K562 (cell line): ENCODE measurements at regions not wholly inside any gene's neighbourhood (a gene's known extent, or its start where the extent isn't known, plus 50 kb on each side); places are given as distances from the start of the nearest gene placed in this dataset.

Source experiments
- ATAC-seq: fragments of 200-7000 bp; cut with Tn5 transposase; 3 replicates; pipeline ENCODE4 v1.9.1; 2020; ENCODE audit warnings: moderate library complexity
- BruUV-seq: library from RNA; stranded (reverse); fragments of 400-500 nt; replicated peaks from 2 replicates; lab custom pipeline; 2021; lab: Mats Ljungman, UMichigan
- CTCF ChIA-PET: fragments of 300-600 bp; formaldehyde crosslinking; extraction: SDS; loops from one replicate; lab custom pipeline; 2021; ENCODE audit warnings: low intra/inter-chr PET ratio; lab: Yijun Ruan, JAX
- POLR2A ChIA-PET: fragments of 300-600, 350-650 bp; sonication (Branson Sonifier 250); formaldehyde crosslinking; extraction: SDS; loops from one replicate; lab custom pipeline; 2021; ENCODE audit warnings: antibody characterized with exemption, inconsistent platforms; lab: Yijun Ruan, JAX
- DNase-seq, 4 experiments: peaks; one replicate each; pipeline versions ENCODE4 v3.0.0 to v3.0.0-alpha.2; 2011 to 2018; ENCODE audit warnings: low spot score in 3 of 4, mixed read lengths in 3 of 4; ENCODE audit errors: extremely low read depth in 1 of 4
- FAIRE-seq: peaks from 2 replicates; lab custom pipeline; 2011; peaks lifted over from hg19 to GRCh38; lab: Jason Lieb, UNC
- H2AFZ ChIP-seq: 2 replicates; pipeline ENCODE4 v1.6.0; 2011; ENCODE audit warnings: low read depth, low read length, control low read depth, inconsistent platforms
- H3K27ac ChIP-seq: fragments of 200-600 bp; 3 replicates; pipeline ENCODE4 v1.8.0; 2011; ENCODE audit warnings: low read depth, mild to moderate bottlenecking, control low read depth, inconsistent platforms, low read length, moderate library complexity, mixed read lengths; ENCODE audit errors: extremely low read depth
- H3K27me3 ChIP-seq, 2 experiments: fragments of 300-600 bp in 1 of 2; 2 replicates in 1 of 2; 3 replicates in 1 of 2; pipeline versions ENCODE4 v1.6.0 to v1.8.0; 2011; ENCODE audit warnings: inconsistent platforms in 2 of 2, low read length in 2 of 2, mild to moderate bottlenecking in 1 of 2, mixed read lengths in 1 of 2, moderate library complexity in 1 of 2; ENCODE audit not compliant: control insufficient read depth in 2 of 2, insufficient read depth in 2 of 2
- H3K36me3 ChIP-seq: fragments of 300-600 bp; 3 replicates; pipeline ENCODE4 v1.8.0; 2011; ENCODE audit warnings: mild to moderate bottlenecking, low read length, inconsistent platforms; ENCODE audit not compliant: control insufficient read depth, insufficient read depth
- H3K4me1 ChIP-seq, 2 experiments: fragments of 200-600 bp in 1 of 2; replicated peaks in 1 of 2; 2 replicates in 1 of 2; 3 replicates in 1 of 2; pipeline versions ENCODE4 v1.5.1 to v1.8.0; 2011; ENCODE audit warnings: inconsistent platforms in 2 of 2, low read length in 2 of 2, mild to moderate bottlenecking in 1 of 2, mixed read lengths in 1 of 2, moderate library complexity in 1 of 2; ENCODE audit not compliant: control insufficient read depth in 2 of 2, insufficient read depth in 2 of 2
- H3K4me2 ChIP-seq: 2 replicates; pipeline ENCODE4 v1.6.1; 2011; ENCODE audit warnings: low read length, control low read depth, inconsistent platforms, mixed read lengths; ENCODE audit not compliant: insufficient read depth
- H3K4me3 ChIP-seq: fragments of 200-600 bp; sonication (generic), shearing (Covaris generic); 2 replicates; pipeline ENCODE4 v1.5.1; 2016; ENCODE audit warnings: control low read depth, inconsistent platforms
- H3K79me2 ChIP-seq: fragments of 200-600 bp; 3 replicates; pipeline ENCODE4 v1.8.0; 2011; ENCODE audit warnings: low read length, inconsistent platforms; ENCODE audit not compliant: control insufficient read depth, insufficient read depth
- H3K9ac ChIP-seq, 2 experiments: 2 replicates each; pipeline versions ENCODE4 v1.6.0 to v1.6.1; 2011; ENCODE audit warnings: low read depth in 2 of 2, low read length in 2 of 2, control low read depth in 1 of 2, inconsistent platforms in 1 of 2, mild to moderate bottlenecking in 1 of 2, mixed read lengths in 1 of 2; ENCODE audit not compliant: insufficient read depth in 1 of 2
- H3K9me1 ChIP-seq: one replicate; pipeline ENCODE4 v1.6.0; 2011; ENCODE audit warnings: inconsistent platforms, mild to moderate bottlenecking, low read length, moderate library complexity; ENCODE audit not compliant: control insufficient read depth, insufficient read depth
- H3K9me3 ChIP-seq: replicated peaks from 2 replicates; pipeline ENCODE4 v1.5.1; 2011; ENCODE audit warnings: low read depth, low read length, inconsistent platforms; ENCODE audit not compliant: control insufficient read depth, insufficient read depth
- H4K20me1 ChIP-seq: replicated peaks from 2 replicates; pipeline ENCODE4 v1.6.1; 2011; ENCODE audit warnings: low read length, inconsistent platforms, mixed read lengths; ENCODE audit not compliant: control insufficient read depth, insufficient read depth
- AFF4 ChIP-seq: sonication (generic); formaldehyde crosslinking; IDR thresholded peaks from 2 replicates; pipeline ENCODE4 v1.8.0; 2023; ENCODE audit warnings: mild to moderate bottlenecking, missing genetic modification reagents
- ARID3A ChIP-seq: IDR thresholded peaks from 2 replicates; pipeline ENCODE4 v1.6.1; 2012; ENCODE audit warnings: low read depth, low read length, improper control_type of control experiment, borderline replicate concordance
- KDM4B ChIP-seq, 2 experiments: fragments of 450-650 bp in 1 of 2; sonication (generic) in 1 of 2; IDR thresholded peaks; 2 replicates each; pipeline ENCODE4 v1.6.1; 2016 to 2017; ENCODE audit warnings: borderline replicate concordance in 2 of 2, antibody characterized with exemption in 1 of 2, low read depth in 1 of 2, mild to moderate bottlenecking in 1 of 2
- NR3C1 ChIP-seq: sonication (generic); formaldehyde crosslinking; IDR thresholded peaks from 2 replicates; pipeline ENCODE4 v1.8.1; 2022; ENCODE audit warnings: missing genetic modification reagents
- PHF21A ChIP-seq: fragments of 450-650 bp; IDR thresholded peaks from 2 replicates; pipeline ENCODE4 v1.6.1; 2017; ENCODE audit warnings: low read depth, borderline replicate concordance
- ZBTB43 ChIP-seq: sonication (generic); formaldehyde crosslinking; IDR thresholded peaks from 2 replicates; pipeline ENCODE4 v1.8.0; 2023; ENCODE audit warnings: mild to moderate bottlenecking, missing genetic modification reagents
- ZNF407 ChIP-seq: fragments of 450-650 bp; IDR thresholded peaks from 2 replicates; pipeline ENCODE4 v1.6.1; 2016; ENCODE audit warnings: low read depth
- WGBS: fragments of 100-300 bp; shearing (Covaris generic); methylation state at CpG from one replicate; pipeline ENCODE4 v1.1.6; 2016; ENCODE audit warnings: low coverage, mixed read lengths; ENCODE audit not compliant: insufficient coverage; ENCODE audit errors: missing lambda C conversion rate; 5-methylcytosine and 5-hydroxymethylcytosine counted together
- in situ Hi-C: fragments of 300-500 bp; cut with MboI; formaldehyde crosslinking; loops from 4 replicates; pipeline ENCODE4 v1.15.0; 2018; ENCODE audit warnings: inconsistent platforms, mixed read lengths
- intact Hi-C: fragments of 100-400 bp; cut with micrococcal nuclease; formaldehyde crosslinking; loops from 2 replicates; pipeline ENCODE4 v1.14.2; 2022

- Histone ChIP-seq H3K9me3 (0 out of 2 replicates have a peak, but pooled peaks cover 2% of the 10 kb centered on the region), H3K4me2 (no peak overlapping the region), H4K20me1 (no peaks in the 10 kb centered on the region), H3K9ac (no peak overlapping the region), H3K27me3 (no peaks in the 10 kb centered on the region), H2AFZ (no peak overlapping the region), H3K4me3 (no peak overlapping the region), H3K27ac (no peak overlapping the region), H3K4me1 (no peaks in the 10 kb centered on the region), H3K36me3 (no peaks in the 10 kb centered on the region), H3K9me1 (no peaks in the 10 kb centered on the region), H3K79me2 (no peaks in the 10 kb centered on the region)
- FAIRE-seq (no peak), ATAC-seq (no peak), DNase-seq (no peak)
- BruUV-seq, result no TSS peak
- in situ Hi-C loops, result no loop called here
- WGBS, result 0% methylated on average over 1 of the region's 1 CpG
- intact Hi-C loops, result no loop called here
- ChIA-PET CTCF (no interaction called here), POLR2A (no interaction called here)
- TF ChIP-seq AFF4 (CRISPR knock-in tag) (no peak), KDM4B (IDR thresholded peaks at IDR 0.05; ENCODE audit: borderline replicate concordance in 2 of 2, low read depth in 1 of 2) (no peak), ZBTB43 (CRISPR knock-in tag) (no peak), PHF21A (no peak), ZNF407 (no peak), NR3C1 (CRISPR knock-in tag) (no peak), ARID3A (no peak)
Observed at GRCh38 chr11:41519696-41520095, 60.2 kb upstream of the LRRC4C start.
